Prostate gland (tissue), 2 donors: ENCODE measurements at regions not wholly inside any gene's neighbourhood (a gene's known extent, or its start where the extent isn't known, plus 50 kb on each side); places are given as distances from the start of the nearest gene placed in this dataset.

ENCODE experiments used
- DNase-seq: peaks from one replicate; pipeline ENCODE4 v3.0.0-alpha.2; 2019; ENCODE audit warnings: low spot score
- H3K27ac ChIP-seq, 2 donors: fragments of 200-600 bp; sonication (generic); 2 replicates each; pipeline ENCODE4 v1.5.1; 2017 to 2019
- H3K27me3 ChIP-seq: fragments of 200-600 bp; sonication (generic); replicated peaks from 2 replicates; pipeline ENCODE4 v1.5.1; 2019; ENCODE audit not compliant: insufficient read depth
- H3K36me3 ChIP-seq, 2 donors: fragments of 200-600 bp; sonication (generic); 1 replicate in 1 of 2; 2 replicates in 1 of 2; pipeline versions ENCODE4 v1.5.1 to v1.8.1; 2017 to 2019
- H3K4me1 ChIP-seq: fragments of 200-600 bp; sonication (generic); replicated peaks from 2 replicates; pipeline ENCODE4 v1.5.1; 2019
- H3K4me3 ChIP-seq, 2 donors: fragments of 200-600 bp; sonication (generic); 2 replicates each; pipeline ENCODE4 v1.5.1; 2017 to 2019
- H3K9me3 ChIP-seq: fragments of 200-600 bp; sonication (generic); 2 replicates; pipeline ENCODE4 v1.5.1; 2017
- CTCF ChIP-seq, 4 experiments: fragments of 200-600 bp in 2 of 4; fragments of 450-650 bp in 2 of 4; sonication (generic) in 2 of 4; IDR thresholded peaks; 1 replicate in 3 of 4; 2 replicates in 1 of 4; pipeline ENCODE4 v1.5.1; 2016 to 2019; ENCODE audit warnings: antibody characterized with exemption in 4 of 4, mild to moderate bottlenecking in 2 of 4, moderate library complexity in 2 of 4
- POLR2A ChIP-seq: fragments of 450-650 bp; IDR thresholded peaks from one replicate; pipeline ENCODE4 v1.6.1; 2016; ENCODE audit warnings: antibody characterized with exemption, mild to moderate bottlenecking
- POLR2AphosphoS5 ChIP-seq: sonication (generic); formaldehyde crosslinking; IDR thresholded peaks from one replicate; pipeline ENCODE4 v1.6.1; 2017; ENCODE audit warnings: antibody characterized with exemption
- WGBS: methylation state at CpG from one replicate; pipeline ENCODE4 v1.1.5; 2018; 5-methylcytosine and 5-hydroxymethylcytosine counted together
- intact Hi-C: fragments of 100-400 bp; cut with DNase I; formaldehyde crosslinking; loops from one replicate; pipeline ENCODE4 v1.14.2; 2022

DNA sequence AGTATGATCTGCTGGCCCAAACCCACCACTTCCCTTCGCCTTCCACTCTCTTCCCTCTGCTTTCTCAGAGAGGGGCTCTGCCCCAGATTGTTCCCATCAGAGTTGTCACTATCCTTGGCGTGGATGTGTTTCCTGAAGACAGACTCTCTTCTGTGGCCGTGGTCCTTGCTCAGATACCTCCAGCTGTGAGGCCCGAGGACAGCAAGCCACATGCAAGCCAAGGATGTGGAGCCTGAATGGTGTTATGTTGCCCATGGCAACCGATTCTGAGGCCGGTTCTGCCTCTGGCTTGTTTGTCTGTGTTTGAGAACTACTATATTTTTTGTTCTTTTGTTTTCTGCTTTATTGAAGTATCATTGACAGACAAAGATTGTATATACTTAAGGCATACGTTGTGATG is 247.4 kb upstream of the PODXL start:
- intact Hi-C loops = no loop called here
- 64% methylated on average over 7 of the region's 7 CpGs for WGBS

GRCh38 chr7:131802195-131802864 is 245.9 kb upstream of the PODXL start:
- H3K27me3 ChIP-seq = no peaks in the 10 kb centered on the region
- no peaks in the 10 kb centered on the region for H3K4me1 ChIP-seq
- intact Hi-C loops = no loop called here
- no peak overlapping the region for H3K4me3 ChIP-seq
- DNase-seq = no peak
- no peaks in the 10 kb centered on the region for H3K9me3 ChIP-seq
- TF ChIP-seq POLR2A = no peak
- TF ChIP-seq CTCF (IDR thresholded peaks at IDR 0.05) = no peak
- TF ChIP-seq POLR2AphosphoS5 = no peak
- WGBS = 80% methylated on average over 9 of the region's 9 CpGs
- H3K36me3 ChIP-seq = no peaks in the 10 kb centered on the region
- no peak overlapping the region for H3K27ac ChIP-seq

More for the DNA sequence above, 247.4 kb upstream of the PODXL start:
- Histone ChIP-seq H3K4me1 (no peaks in the 10 kb centered on the region), H3K4me3 (no peak overlapping the region), H3K27me3 (no peaks in the 10 kb centered on the region), H3K36me3 (no peaks in the 10 kb centered on the region), H3K9me3 (no peaks in the 10 kb centered on the region), H3K27ac (no peak overlapping the region)
- no peak for TF ChIP-seq CTCF (IDR thresholded peaks at IDR 0.05)
- no peak for TF ChIP-seq POLR2A
- TF ChIP-seq POLR2AphosphoS5 = no peak
- DNase-seq = no peak

DNA sequence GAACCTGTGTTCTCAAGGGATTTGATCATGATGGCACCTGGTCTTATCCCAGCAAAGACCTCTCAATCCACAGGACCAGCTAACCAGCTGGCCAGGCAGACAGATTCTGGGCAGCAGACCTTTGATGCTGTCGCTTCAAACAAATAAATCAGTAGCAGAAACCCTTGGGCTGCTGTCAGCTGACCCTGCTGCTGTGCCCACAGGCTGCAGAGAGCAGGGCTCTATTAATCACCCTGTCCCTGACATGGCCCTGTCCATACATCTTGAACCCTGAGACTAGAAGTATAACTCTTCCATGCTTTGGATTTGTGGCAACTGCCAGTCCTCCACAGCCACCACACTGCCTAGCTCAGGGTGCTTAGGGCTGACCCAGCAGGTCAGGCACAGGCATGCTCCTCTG is 244.1 kb upstream of the PODXL start:
- Histone ChIP-seq H3K4me3 (no peak overlapping the region), H3K4me1 (no peaks in the 10 kb centered on the region), H3K27ac (no peak overlapping the region), H3K9me3 (no peaks in the 10 kb centered on the region), H3K27me3 (no peaks in the 10 kb centered on the region), H3K36me3 (no peaks in the 10 kb centered on the region)
- no peak for DNase-seq
- WGBS = 67% methylated on average over 1 of the region's 1 CpG
- intact Hi-C loops = no loop called here
- TF ChIP-seq POLR2A (no peak), POLR2AphosphoS5 (no peak), CTCF (IDR thresholded peaks at IDR 0.05) (no peak)

DNA sequence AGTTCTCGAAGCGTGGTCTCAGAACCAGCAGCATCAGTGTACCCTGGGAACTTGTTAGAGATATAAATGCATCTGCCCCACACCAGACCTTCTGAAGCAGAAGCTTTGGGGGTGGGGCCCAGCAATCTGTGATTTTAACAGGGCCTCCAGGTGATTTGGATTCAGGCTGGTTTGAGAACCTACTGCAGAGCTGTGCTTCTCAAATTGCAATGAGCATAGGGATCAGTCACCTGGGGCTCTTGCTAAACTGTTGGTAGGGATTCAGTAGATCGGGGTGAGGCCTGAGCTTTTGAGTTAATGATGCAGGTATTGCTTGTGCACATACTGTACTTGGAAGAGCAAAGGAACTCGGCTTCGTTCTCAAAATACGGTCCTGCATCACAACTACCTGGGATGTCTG is 243.6 kb upstream of the PODXL start:
- Histone ChIP-seq H3K27ac (no peak overlapping the region), H3K36me3 (no peaks in the 10 kb centered on the region), H3K27me3 (no peaks in the 10 kb centered on the region), H3K9me3 (no peaks in the 10 kb centered on the region), H3K4me1 (no peaks in the 10 kb centered on the region), H3K4me3 (no peak overlapping the region)
- intact Hi-C loops = no loop called here
- TF ChIP-seq CTCF (IDR thresholded peaks at IDR 0.05) (no peak), POLR2A (no peak), POLR2AphosphoS5 (no peak)
- WGBS = 68% methylated on average over 6 of the region's 6 CpGs
- no peak for DNase-seq

DNA sequence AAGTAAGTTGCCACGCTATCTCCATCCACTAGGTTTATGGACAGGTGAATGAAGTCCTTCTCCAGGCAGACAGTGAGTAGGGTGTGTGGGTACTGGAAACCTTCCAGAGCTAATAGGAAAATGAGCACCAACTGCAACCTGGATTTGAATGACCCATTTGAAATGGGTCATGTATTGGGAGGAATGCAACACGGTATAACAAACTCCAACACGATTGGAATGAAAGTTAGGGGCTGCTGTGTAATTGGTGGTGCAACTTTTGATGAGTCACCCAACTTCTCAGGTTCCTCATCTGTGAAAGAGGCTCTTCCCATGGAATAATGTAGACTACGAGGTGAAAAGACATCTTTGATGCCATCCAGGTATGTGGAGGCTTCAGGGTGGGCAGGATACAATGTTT is 241.4 kb upstream of the PODXL start:
- no peak for DNase-seq
- Histone ChIP-seq H3K9me3 (no peaks in the 10 kb centered on the region), H3K27me3 (no peaks in the 10 kb centered on the region), H3K4me1 (no peaks in the 10 kb centered on the region), H3K27ac (no peak overlapping the region), H3K36me3 (no peaks in the 10 kb centered on the region), H3K4me3 (no peak overlapping the region)
- intact Hi-C loops = no loop called here
- 78% methylated on average over 4 of the region's 4 CpGs for WGBS
- no peak for TF ChIP-seq POLR2A
- TF ChIP-seq CTCF (IDR thresholded peaks at IDR 0.05) = no peak
- no peak for TF ChIP-seq POLR2AphosphoS5
